ENCODE measurements at regions not wholly inside any gene's neighbourhood (a gene's known extent, or its start where the extent isn't known, plus 50 kb on each side); places are given as distances from the start of the nearest gene placed in this dataset.

- in situ Hi-C loops (cut with HindIII; ENCODE audit: low sequenced_read_pairs), result no loop called here
- no peak for DNase-seq (ENCODE audit: low read depth)
- no peak for TF ChIP-seq CTCF (IDR thresholded peaks at IDR 0.05; ENCODE audit: low read depth, low read length, missing control alignments)
- no peak overlapping the region for H3K4me3 ChIP-seq (ENCODE audit: low read depth, low read length)
Observed at GRCh38 chr7:33687625-33688024, 217.7 kb upstream of the BMPER start.

GRCh38 chr7:33691180-33691579, 214.2 kb upstream of the BMPER start:
- H3K4me3 ChIP-seq (ENCODE audit: low read depth, low read length), result no peak overlapping the region
- DNase-seq (ENCODE audit: low read depth), result no peak
- no peak for TF ChIP-seq CTCF (IDR thresholded peaks at IDR 0.05; ENCODE audit: low read depth, low read length, missing control alignments)
- in situ Hi-C loops (cut with HindIII; ENCODE audit: low sequenced_read_pairs), result no loop called here

DNA sequence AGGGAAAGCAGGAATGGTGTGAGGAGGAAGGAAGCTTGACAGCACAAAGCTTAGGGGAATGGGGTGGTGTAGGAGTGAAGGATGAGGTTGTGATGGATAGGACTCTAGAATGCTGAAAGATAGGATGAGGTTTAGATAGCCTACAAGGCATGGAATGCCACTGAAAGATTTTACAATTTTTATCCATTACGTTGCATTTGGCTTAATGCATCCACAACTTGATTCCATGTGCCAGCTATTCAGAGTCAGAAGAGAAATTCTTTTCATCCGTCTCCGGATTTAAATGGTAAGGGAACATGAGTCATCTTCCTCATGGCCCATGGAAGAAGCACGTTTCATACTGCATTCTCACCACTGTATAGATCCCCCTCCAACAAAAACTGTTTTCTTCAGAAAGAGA, 212.4 kb upstream of the BMPER start:
- no peak for TF ChIP-seq CTCF (IDR thresholded peaks at IDR 0.05; ENCODE audit: low read depth, low read length, missing control alignments)
- peak; percentile 33 for DNase-seq (ENCODE audit: low read depth)
- no peak overlapping the region for H3K4me3 ChIP-seq (ENCODE audit: low read depth, low read length)
- in situ Hi-C loops (cut with HindIII; ENCODE audit: low sequenced_read_pairs), result no loop called here

- no peak for TF ChIP-seq CTCF (IDR thresholded peaks at IDR 0.05; ENCODE audit: low read depth, low read length, missing control alignments)
- DNase-seq (ENCODE audit: low read depth), result no peak
- H3K4me3 ChIP-seq (ENCODE audit: low read depth, low read length), result no peak overlapping the region
- in situ Hi-C loops (cut with HindIII; ENCODE audit: low sequenced_read_pairs), result no loop called here
Observed at GRCh38 chr7:33694006-33694405, 211.3 kb upstream of the BMPER start.

DNA sequence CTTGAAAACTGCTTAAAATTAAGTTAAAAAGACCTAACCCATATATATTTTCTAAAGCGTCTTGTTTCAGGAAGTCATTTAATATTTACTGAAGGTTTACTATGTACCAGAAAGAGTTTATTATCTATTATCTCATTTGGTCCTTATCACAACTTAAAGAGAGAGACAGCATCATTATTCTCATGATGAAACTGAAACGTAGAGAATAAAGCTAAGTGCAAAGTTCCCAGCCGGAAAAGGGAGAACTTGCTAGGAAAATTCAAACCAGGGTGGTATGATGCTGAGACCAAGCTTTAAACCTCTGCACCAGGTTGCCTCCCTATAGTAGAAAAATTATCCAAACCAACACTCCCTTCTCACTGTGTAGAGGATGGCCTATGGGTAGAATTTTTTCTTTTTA, 207.7 kb upstream of the BMPER start:
- DNase-seq (ENCODE audit: low read depth), result no peak
- no peak for TF ChIP-seq CTCF (IDR thresholded peaks at IDR 0.05; ENCODE audit: low read depth, low read length, missing control alignments)
- no peak overlapping the region for H3K4me3 ChIP-seq (ENCODE audit: low read depth, low read length)
- in situ Hi-C loops (cut with HindIII; ENCODE audit: low sequenced_read_pairs), result no loop called here

- in situ Hi-C loops (cut with HindIII; ENCODE audit: low sequenced_read_pairs), result no loop called here
Observed at GRCh38 chr7:33698041-33698440, 207.3 kb upstream of the BMPER start.

More at GRCh38 chr7:33698041-33698440, 207.3 kb upstream of the BMPER start:
- no peak for DNase-seq (ENCODE audit: low read depth)
- no peak overlapping the region for H3K4me3 ChIP-seq (ENCODE audit: low read depth, low read length)
- no peak for TF ChIP-seq CTCF (IDR thresholded peaks at IDR 0.05; ENCODE audit: low read depth, low read length, missing control alignments)
